Fibroblast of villous mesenchyme (primary cell): ENCODE measurements at regions not wholly inside any gene's neighbourhood (a gene's known extent, or its start where the extent isn't known, plus 50 kb on each side); places are given as distances from the start of the nearest gene placed in this dataset.

Source experiments
- DNase-seq: peaks from one replicate; pipeline ENCODE4 v3.0.0-alpha.2; 2010; ENCODE audit warnings: low read depth
- H3K4me3 ChIP-seq: 2 replicates; pipeline ENCODE4 v1.5.1; 2011; ENCODE audit warnings: low read depth, mild to moderate bottlenecking, low read length
- CTCF ChIP-seq: IDR thresholded peaks from 2 replicates; pipeline ENCODE4 v1.5.1; 2012; ENCODE audit warnings: low read depth, mild to moderate bottlenecking, low read length; ENCODE audit not compliant: insufficient read depth

GRCh38 chr1:201619513-201619912 is 80.6 kb downstream of the NAV1 start:
- no peak for DNase-seq
- H3K4me3 ChIP-seq, result no peak overlapping the region
- no peak for TF ChIP-seq CTCF

GRCh38 chr1:201622353-201622752 is 83.4 kb downstream of the NAV1 start:
- no peak for DNase-seq
- H3K4me3 ChIP-seq, result no peak overlapping the region
- no peak for TF ChIP-seq CTCF

GRCh38 chr1:201622824-201623223 is 83.9 kb downstream of the NAV1 start:
- no peak overlapping the region for H3K4me3 ChIP-seq
- DNase-seq, result no peak
- TF ChIP-seq CTCF, result no peak

GRCh38 chr1:201624741-201625225 is 85.9 kb downstream of the NAV1 start:
- no peak for TF ChIP-seq CTCF
- no peak overlapping the region for H3K4me3 ChIP-seq
- DNase-seq, result no peak

- H3K4me3 ChIP-seq, result no peak overlapping the region
- DNase-seq, result peak; percentile 96
- peak; percentile 32 for TF ChIP-seq CTCF
These were observed 86.4 kb downstream of the NAV1 start for GRCh38 chr1:201625226-201625761.

- no peak for TF ChIP-seq CTCF
- no peak for DNase-seq
- no peak overlapping the region for H3K4me3 ChIP-seq
These were observed 86.9 kb downstream of the NAV1 start for GRCh38 chr1:201625851-201626251.
